SU-DHL-6 (cell line): ENCODE measurements at regions not wholly inside any gene's neighbourhood (a gene's known extent, or its start where the extent isn't known, plus 50 kb on each side); places are given as distances from the start of the nearest gene placed in this dataset.

Experiments
- H2AFZ ChIP-seq: fragments of 200-600 bp; sonication (generic); 2 replicates; pipeline ENCODE4 v1.6.1; 2014; ENCODE audit warnings: low read depth, mild to moderate bottlenecking, moderate library complexity, mixed read lengths, antibody characterized with exemption, low read length; ENCODE audit not compliant: severe bottlenecking
- H3F3A ChIP-seq: fragments of 200-600 bp; shearing (Covaris generic); 2 replicates; pipeline ENCODE4 v1.6.0; 2016; ENCODE audit warnings: antibody characterized with exemption, mild to moderate bottlenecking; ENCODE audit not compliant: insufficient read depth
- H3K27ac ChIP-seq: fragments of 200-600 bp; sonication (generic); 2 replicates; pipeline ENCODE4 v1.5.1; 2016; ENCODE audit warnings: low read depth, mild to moderate bottlenecking, low read length, moderate library complexity, mixed read lengths
- H3K27me3 ChIP-seq: fragments of 200-600 bp; sonication (generic), shearing (Covaris generic); 2 replicates; pipeline ENCODE4 v1.6.0; 2014; ENCODE audit warnings: mild to moderate bottlenecking, low read length
- H3K36me3 ChIP-seq: fragments of 200-600 bp; sonication (generic); 2 replicates; pipeline ENCODE4 v1.6.1; 2014; ENCODE audit warnings: mild to moderate bottlenecking, low read length, mixed read lengths
- H3K4me2 ChIP-seq: fragments of 300-600, 200-600 bp; shearing (Covaris generic), sonication (generic); 2 replicates; pipeline ENCODE4 v1.6.0; 2014; ENCODE audit warnings: low read length, low read depth, mild to moderate bottlenecking; ENCODE audit not compliant: poor library complexity, severe bottlenecking
- H3K4me3 ChIP-seq: fragments of 200-600 bp; sonication (generic); 2 replicates; pipeline ENCODE4 v1.5.1; 2014; ENCODE audit warnings: antibody characterized with exemption, low read length, mild to moderate bottlenecking, mixed read lengths; ENCODE audit not compliant: insufficient read depth, poor library complexity, severe bottlenecking
- H3K79me2 ChIP-seq: fragments of 200-600 bp; sonication (generic); 2 replicates; pipeline ENCODE4 v1.6.1; 2014; ENCODE audit warnings: mild to moderate bottlenecking, low read length, moderate library complexity; ENCODE audit not compliant: insufficient read depth
- H3K9ac ChIP-seq: fragments of 200-600 bp; sonication (generic); 2 replicates; pipeline ENCODE4 v1.7.0; 2014; ENCODE audit warnings: mild to moderate bottlenecking, low read length
- H3K9me2 ChIP-seq: fragments of 200-600 bp; sonication (generic); replicated peaks from 2 replicates; pipeline ENCODE4 v1.6.1; 2014; ENCODE audit warnings: low read length; ENCODE audit not compliant: insufficient read depth
- H3K9me3 ChIP-seq: fragments of 200-600 bp; sonication (generic); 2 replicates; pipeline ENCODE4 v1.6.1; 2014; ENCODE audit warnings: low read length, mixed read lengths; ENCODE audit not compliant: insufficient read depth
- H4K20me1 ChIP-seq: fragments of 200-600 bp; sonication (generic); 2 replicates; pipeline ENCODE4 v1.6.1; 2014; ENCODE audit warnings: low read depth, mild to moderate bottlenecking, antibody characterized with exemption, low read length, moderate library complexity, mixed read lengths
- CTCF ChIP-seq: fragments of 200-600 bp; sonication (generic); IDR thresholded peaks from one replicate; pipeline ENCODE4 v1.5.1; 2017; ENCODE audit warnings: antibody characterized with exemption, mild to moderate bottlenecking, low read length, moderate library complexity; ENCODE audit not compliant: insufficient read depth, poor library complexity, severe bottlenecking
- EZH2phosphoT487 ChIP-seq: fragments of 200-600 bp; sonication (generic), shearing (Covaris generic); conservative IDR thresholded peaks from 2 replicates; pipeline ENCODE4 v1.6.1; 2018; ENCODE audit warnings: mild to moderate bottlenecking, antibody characterized with exemption, low read length, moderate library complexity, mixed read lengths

GRCh38 chr3:24683090-24683489 lies 188.4 kb upstream of the THRB start:
- Histone ChIP-seq H3K79me2 (no peaks in the 10 kb centered on the region), H3K27ac (no peak overlapping the region), H4K20me1 (no peaks in the 10 kb centered on the region), H3K36me3 (no peaks in the 10 kb centered on the region), H3K27me3 (no peaks in the 10 kb centered on the region), H3F3A (no peaks in the 10 kb centered on the region), H3K4me2 (no peak overlapping the region), H3K9me3 (no peaks in the 10 kb centered on the region), H2AFZ (no peak overlapping the region), H3K9me2 (no peaks in the 10 kb centered on the region), H3K9ac (no peak overlapping the region), H3K4me3 (no peak overlapping the region)
- TF ChIP-seq CTCF: no peak
- TF ChIP-seq EZH2phosphoT487: no peak

GRCh38 chr3:24683633-24684384 lies 189.2 kb upstream of the THRB start:
- Histone ChIP-seq H3K36me3 (no peaks in the 10 kb centered on the region), H3F3A (no peaks in the 10 kb centered on the region), H3K9ac (no peak overlapping the region), H3K27ac (no peak overlapping the region), H3K4me3 (no peak overlapping the region), H2AFZ (no peak overlapping the region), H3K9me2 (no peaks in the 10 kb centered on the region), H3K9me3 (no peaks in the 10 kb centered on the region), H4K20me1 (no peaks in the 10 kb centered on the region), H3K27me3 (no peaks in the 10 kb centered on the region), H3K79me2 (no peaks in the 10 kb centered on the region), H3K4me2 (no peak overlapping the region)
- TF ChIP-seq EZH2phosphoT487 (no peak), CTCF (no peak)

- no peaks in the 10 kb centered on the region for H3K36me3 ChIP-seq
- no peaks in the 10 kb centered on the region for H3K79me2 ChIP-seq
- no peaks in the 10 kb centered on the region for H4K20me1 ChIP-seq
- no peak overlapping the region for H3K4me2 ChIP-seq
- H3K9me3 ChIP-seq: no peaks in the 10 kb centered on the region
- no peak overlapping the region for H3K27ac ChIP-seq
- H3K9ac ChIP-seq: no peak overlapping the region
- H3K9me2 ChIP-seq: no peaks in the 10 kb centered on the region
- TF ChIP-seq CTCF: no peak
- no peak for TF ChIP-seq EZH2phosphoT487
- H3K4me3 ChIP-seq: no peak overlapping the region
- no peaks in the 10 kb centered on the region for H3K27me3 ChIP-seq
- no peak overlapping the region for H2AFZ ChIP-seq
- H3F3A ChIP-seq: no peaks in the 10 kb centered on the region
Measured at GRCh38 chr3:24684506-24685023, 189.9 kb upstream of the THRB start.
